Fibroblast of lung (primary cell): ENCODE measurements at regions not wholly inside any gene's neighbourhood (a gene's known extent, or its start where the extent isn't known, plus 50 kb on each side); places are given as distances from the start of the nearest gene placed in this dataset.

ENCODE experiments used
- EZH2 ChIP-seq: IDR thresholded peaks from 2 replicates; pipeline ENCODE4 v1.5.1; 2012; ENCODE audit warnings: low read length, control low read depth, mild to moderate bottlenecking; ENCODE audit errors: missing control alignments
- TF ChIP-seq, protein P1 (sequence below), 2 donors: IDR thresholded peaks in 1 of 2; conservative IDR thresholded peaks in 1 of 2; 1 replicate in 1 of 2; 2 replicates in 1 of 2; pipeline ENCODE4 v1.5.1; 2011 to 2012; ENCODE audit warnings: low read length in 2 of 2, control low read depth in 1 of 2, inconsistent platforms in 1 of 2, low read depth in 1 of 2, mild to moderate bottlenecking in 1 of 2

DNA sequence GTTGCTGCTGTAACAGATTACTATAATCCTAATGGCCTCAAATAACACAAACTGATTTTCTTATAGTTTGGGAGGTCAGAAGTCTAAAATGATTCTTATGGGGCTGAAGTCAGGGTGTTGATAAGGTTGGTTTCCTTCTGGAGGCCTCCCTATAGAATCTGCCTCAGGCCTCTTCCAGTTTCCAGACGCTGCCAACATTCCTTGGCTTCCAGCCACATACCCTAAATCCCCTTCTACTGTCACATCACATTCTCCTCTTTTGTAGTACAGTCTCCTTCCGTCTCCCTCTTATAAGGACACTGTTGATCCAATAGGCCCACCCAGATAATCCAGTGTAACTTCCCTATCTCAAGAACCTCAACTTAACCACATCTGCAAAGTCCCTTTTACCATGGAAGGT is 145.3 kb upstream of the NCAM2 start:
- TF ChIP-seq, protein P1, sequence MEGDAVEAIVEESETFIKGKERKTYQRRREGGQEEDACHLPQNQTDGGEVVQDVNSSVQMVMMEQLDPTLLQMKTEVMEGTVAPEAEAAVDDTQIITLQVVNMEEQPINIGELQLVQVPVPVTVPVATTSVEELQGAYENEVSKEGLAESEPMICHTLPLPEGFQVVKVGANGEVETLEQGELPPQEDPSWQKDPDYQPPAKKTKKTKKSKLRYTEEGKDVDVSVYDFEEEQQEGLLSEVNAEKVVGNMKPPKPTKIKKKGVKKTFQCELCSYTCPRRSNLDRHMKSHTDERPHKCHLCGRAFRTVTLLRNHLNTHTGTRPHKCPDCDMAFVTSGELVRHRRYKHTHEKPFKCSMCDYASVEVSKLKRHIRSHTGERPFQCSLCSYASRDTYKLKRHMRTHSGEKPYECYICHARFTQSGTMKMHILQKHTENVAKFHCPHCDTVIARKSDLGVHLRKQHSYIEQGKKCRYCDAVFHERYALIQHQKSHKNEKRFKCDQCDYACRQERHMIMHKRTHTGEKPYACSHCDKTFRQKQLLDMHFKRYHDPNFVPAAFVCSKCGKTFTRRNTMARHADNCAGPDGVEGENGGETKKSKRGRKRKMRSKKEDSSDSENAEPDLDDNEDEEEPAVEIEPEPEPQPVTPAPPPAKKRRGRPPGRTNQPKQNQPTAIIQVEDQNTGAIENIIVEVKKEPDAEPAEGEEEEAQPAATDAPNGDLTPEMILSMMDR (conservative IDR thresholded peaks at IDR 0.05 in 1 of 2, IDR thresholded peaks at IDR 0.05 in 1 of 2; ENCODE audit: low read depth in 1 of 2, low read length in 2 of 2): no peak
- no peak for TF ChIP-seq EZH2
